ENCODE measurements at regions not wholly inside any gene's neighbourhood (a gene's known extent, or its start where the extent isn't known, plus 50 kb on each side); places are given as distances from the start of the nearest gene placed in this dataset.

DNA sequence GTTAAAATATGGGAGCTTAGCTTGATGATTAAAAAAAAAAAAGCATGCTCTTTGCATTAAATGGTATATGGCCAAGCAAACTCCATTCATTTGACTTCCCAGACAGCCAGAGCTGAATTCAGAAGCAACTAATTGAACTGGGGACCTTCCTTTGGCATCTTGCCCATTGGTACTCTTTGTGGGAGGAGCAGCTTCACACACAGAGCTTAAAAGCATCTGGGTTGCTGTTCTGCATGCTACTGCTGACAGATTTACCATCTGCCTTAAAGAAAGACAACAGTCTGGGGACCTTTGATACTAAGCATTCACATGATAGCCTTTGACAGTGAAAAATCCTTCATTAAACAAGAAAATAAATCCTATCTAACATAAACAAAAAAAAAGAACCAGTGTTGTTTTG is 977.9 kb downstream of the TMTC2 start:
- TF ChIP-seq, protein P1, sequence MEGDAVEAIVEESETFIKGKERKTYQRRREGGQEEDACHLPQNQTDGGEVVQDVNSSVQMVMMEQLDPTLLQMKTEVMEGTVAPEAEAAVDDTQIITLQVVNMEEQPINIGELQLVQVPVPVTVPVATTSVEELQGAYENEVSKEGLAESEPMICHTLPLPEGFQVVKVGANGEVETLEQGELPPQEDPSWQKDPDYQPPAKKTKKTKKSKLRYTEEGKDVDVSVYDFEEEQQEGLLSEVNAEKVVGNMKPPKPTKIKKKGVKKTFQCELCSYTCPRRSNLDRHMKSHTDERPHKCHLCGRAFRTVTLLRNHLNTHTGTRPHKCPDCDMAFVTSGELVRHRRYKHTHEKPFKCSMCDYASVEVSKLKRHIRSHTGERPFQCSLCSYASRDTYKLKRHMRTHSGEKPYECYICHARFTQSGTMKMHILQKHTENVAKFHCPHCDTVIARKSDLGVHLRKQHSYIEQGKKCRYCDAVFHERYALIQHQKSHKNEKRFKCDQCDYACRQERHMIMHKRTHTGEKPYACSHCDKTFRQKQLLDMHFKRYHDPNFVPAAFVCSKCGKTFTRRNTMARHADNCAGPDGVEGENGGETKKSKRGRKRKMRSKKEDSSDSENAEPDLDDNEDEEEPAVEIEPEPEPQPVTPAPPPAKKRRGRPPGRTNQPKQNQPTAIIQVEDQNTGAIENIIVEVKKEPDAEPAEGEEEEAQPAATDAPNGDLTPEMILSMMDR (IDR thresholded peaks at IDR 0.05), result no peak
- Histone ChIP-seq H3K9me3 (replicated peaks in 1 of 2; ENCODE audit: control insufficient read depth in 1 of 2, insufficient read depth in 1 of 2, low read length in 2 of 2) (peaks cover 0 to 4% of the 10 kb centered on the region in 2 donors), H3K4me2 (replicated peaks; ENCODE audit: extremely low read depth, low read length, poor library complexity, severe bottlenecking) (no peak overlapping the region), H3K4me1 (ENCODE audit: control insufficient read depth in 1 of 2, insufficient read depth in 2 of 2, low read length in 2 of 2) (no peaks in the 10 kb centered on the region), H3K36me3 (replicated peaks in 1 of 2; ENCODE audit: control insufficient read depth in 1 of 2, insufficient read depth in 2 of 2, low read length in 2 of 2) (no peaks in the 10 kb centered on the region), H3K27ac (ENCODE audit: low read depth in 1 of 2, low read length in 2 of 2) (no peak overlapping the region), H3K9ac (ENCODE audit: insufficient read depth, low read length, poor library complexity, severe bottlenecking) (no peak overlapping the region), H3K79me2 (ENCODE audit: insufficient read depth, low read length) (no peaks in the 10 kb centered on the region), H4K20me1 (ENCODE audit: insufficient read depth, low read length) (no peaks in the 10 kb centered on the region), H2AFZ (ENCODE audit: insufficient read depth, low read depth, low read length, poor library complexity, severe bottlenecking) (no peak overlapping the region), H3K27me3 (ENCODE audit: control insufficient read depth in 2 of 2, insufficient read depth in 2 of 2, low read length in 2 of 2) (no peaks in the 10 kb centered on the region), H3K4me3 (replicated peaks in 1 of 3; ENCODE audit: low read depth in 2 of 3, low read length in 3 of 3) (no peak overlapping the region)
- Mint-ChIP-seq H3K36me3 (no peaks in the 10 kb centered on the region), H3K27ac (no peak overlapping the region), H3K9me3 (peaks cover 0 to 2% (median 0%) of the 10 kb centered on the region in 7 donors), H3K4me1 (no peaks in the 10 kb centered on the region), H3K27me3 (ENCODE audit: low read depth in 3 of 3) (peaks cover 0 to 1% (median 0%) of the 10 kb centered on the region in 3 donors), H3K4me3 (no peak overlapping the region)
- no peak for DNase-seq
- intact Hi-C loops (cut with micrococcal nuclease), result no loop called here

DNA sequence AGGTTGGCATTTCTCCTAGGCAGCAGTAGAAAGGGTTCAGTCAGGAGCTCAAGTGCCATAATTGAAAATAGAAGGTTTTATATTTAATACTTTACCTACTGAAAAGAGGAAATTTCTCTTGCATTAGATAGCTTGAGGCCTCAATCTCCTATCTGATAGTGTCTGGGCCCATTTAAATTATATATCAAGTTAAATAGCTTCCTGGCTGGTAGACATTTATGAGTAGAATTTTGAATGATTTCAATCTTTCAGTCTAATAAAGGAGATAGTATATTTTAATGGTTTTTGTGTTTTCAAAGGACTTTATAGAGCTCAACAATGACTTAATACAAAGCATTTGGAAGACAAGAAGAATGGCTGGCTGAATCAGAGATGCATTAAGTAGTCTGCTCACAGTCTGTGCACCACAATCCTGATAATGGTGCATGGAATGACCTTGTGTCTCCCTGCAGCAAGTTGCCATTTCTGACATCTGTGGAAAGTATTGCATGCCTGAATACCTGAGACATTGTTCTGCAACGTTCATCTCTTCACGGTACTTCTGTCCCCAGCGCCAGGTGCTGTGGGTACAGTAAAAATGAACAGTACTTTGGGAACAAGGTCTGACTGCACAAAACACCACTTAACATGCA is 974.1 kb downstream of the TMTC2 start:
- Histone ChIP-seq H3K9ac (ENCODE audit: insufficient read depth, low read length, poor library complexity, severe bottlenecking) (no peak overlapping the region), H3K4me2 (replicated peaks; ENCODE audit: extremely low read depth, low read length, poor library complexity, severe bottlenecking) (no peak overlapping the region), H3K27ac (ENCODE audit: low read depth in 1 of 2, low read length in 2 of 2) (no peak overlapping the region), H3K4me3 (replicated peaks in 1 of 3; ENCODE audit: low read depth in 2 of 3, low read length in 3 of 3) (no peak overlapping the region), H3K36me3 (replicated peaks in 1 of 2; ENCODE audit: control insufficient read depth in 1 of 2, insufficient read depth in 2 of 2, low read length in 2 of 2) (no peaks in the 10 kb centered on the region), H2AFZ (ENCODE audit: insufficient read depth, low read depth, low read length, poor library complexity, severe bottlenecking) (no peak overlapping the region), H3K79me2 (ENCODE audit: insufficient read depth, low read length) (no peaks in the 10 kb centered on the region), H4K20me1 (ENCODE audit: insufficient read depth, low read length) (no peaks in the 10 kb centered on the region), H3K27me3 (ENCODE audit: control insufficient read depth in 2 of 2, insufficient read depth in 2 of 2, low read length in 2 of 2) (no peaks in the 10 kb centered on the region), H3K9me3 (replicated peaks in 1 of 2; ENCODE audit: control insufficient read depth in 1 of 2, insufficient read depth in 1 of 2, low read length in 2 of 2) (peaks cover 0 to 4% of the 10 kb centered on the region in 2 donors), H3K4me1 (ENCODE audit: control insufficient read depth in 1 of 2, insufficient read depth in 2 of 2, low read length in 2 of 2) (no peaks in the 10 kb centered on the region)
- Mint-ChIP-seq H3K4me3 (no peak overlapping the region), H3K9me3 (peaks cover 0 to 2% (median 0%) of the 10 kb centered on the region in 7 donors), H3K27me3 (ENCODE audit: low read depth in 3 of 3) (peaks cover 0 to 1% (median 1%) of the 10 kb centered on the region in 3 donors), H3K27ac (no peak overlapping the region), H3K4me1 (no peaks in the 10 kb centered on the region), H3K36me3 (no peaks in the 10 kb centered on the region)
- DNase-seq, result no peak
- TF ChIP-seq, protein P1 (IDR thresholded peaks at IDR 0.05), result no peak
- intact Hi-C loops (cut with micrococcal nuclease), result no loop called here
- WGBS (ENCODE audit: insufficient coverage), result no CpG with 5 or more reads among the region's 3 CpGs

All from CD14-positive monocyte (primary cell).